IPS-15b (cell line): ENCODE measurements at regions not wholly inside any gene's neighbourhood (a gene's known extent, or its start where the extent isn't known, plus 50 kb on each side); places are given as distances from the start of the nearest gene placed in this dataset.

ENCODE experiments used
- H3K27me3 ChIP-seq: one replicate; pipeline ENCODE4 v1.6.1; 2013; ENCODE audit warnings: low read length; ENCODE audit not compliant: control insufficient read depth, insufficient read depth
- H3K36me3 ChIP-seq: one replicate; pipeline ENCODE4 v1.6.1; 2013; ENCODE audit warnings: low read length; ENCODE audit not compliant: control insufficient read depth, insufficient read depth
- H3K4me1 ChIP-seq: one replicate; pipeline ENCODE4 v1.6.1; 2013; ENCODE audit warnings: mild to moderate bottlenecking, low read length; ENCODE audit not compliant: control insufficient read depth, insufficient read depth
- H3K4me3 ChIP-seq: one replicate; pipeline ENCODE4 v1.5.1; 2013; ENCODE audit warnings: low read depth, low read length
- H3K9ac ChIP-seq: one replicate; pipeline ENCODE4 v1.6.1; 2013; ENCODE audit warnings: low read depth, mild to moderate bottlenecking, low read length
- H3K9me3 ChIP-seq: one replicate; pipeline ENCODE4 v1.6.1; 2013; ENCODE audit warnings: mild to moderate bottlenecking, low read length; ENCODE audit not compliant: control insufficient read depth, insufficient read depth

- Histone ChIP-seq H3K9me3 (no peaks in the 10 kb centered on the region), H3K4me3 (no peak overlapping the region), H3K9ac (no peak overlapping the region), H3K4me1 (peaks cover 5% of the 10 kb centered on the region), H3K27me3 (no peaks in the 10 kb centered on the region), H3K36me3 (no peaks in the 10 kb centered on the region)
Measured at GRCh38 chr13:40496035-40496810, 170.2 kb downstream of the FOXO1 start.

- no peak overlapping the region for H3K4me3 ChIP-seq
- H3K36me3 ChIP-seq, result no peaks in the 10 kb centered on the region
- peaks cover 5% of the 10 kb centered on the region for H3K4me1 ChIP-seq
- H3K9ac ChIP-seq, result no peak overlapping the region
- H3K9me3 ChIP-seq, result no peaks in the 10 kb centered on the region
- H3K27me3 ChIP-seq, result no peaks in the 10 kb centered on the region
Measured at GRCh38 chr13:40498461-40498860, 168.0 kb downstream of the FOXO1 start.

- Histone ChIP-seq H3K4me3 (no peak overlapping the region), H3K27me3 (no peaks in the 10 kb centered on the region), H3K9ac (no peak overlapping the region), H3K9me3 (no peaks in the 10 kb centered on the region), H3K4me1 (no peaks in the 10 kb centered on the region), H3K36me3 (no peaks in the 10 kb centered on the region)
Measured at GRCh38 chr13:40502236-40502635, 164.2 kb downstream of the FOXO1 start.

GRCh38 chr13:40503011-40503410 lies 163.4 kb downstream of the FOXO1 start:
- Histone ChIP-seq H3K4me3 (no peak overlapping the region), H3K9ac (no peak overlapping the region), H3K36me3 (no peaks in the 10 kb centered on the region), H3K9me3 (no peaks in the 10 kb centered on the region), H3K27me3 (no peaks in the 10 kb centered on the region), H3K4me1 (no peaks in the 10 kb centered on the region)

GRCh38 chr13:40503966-40504591 lies 162.4 kb downstream of the FOXO1 start:
- no peaks in the 10 kb centered on the region for H3K36me3 ChIP-seq
- H3K9me3 ChIP-seq, result no peaks in the 10 kb centered on the region
- no peak overlapping the region for H3K4me3 ChIP-seq
- no peaks in the 10 kb centered on the region for H3K27me3 ChIP-seq
- no peaks in the 10 kb centered on the region for H3K4me1 ChIP-seq
- no peak overlapping the region for H3K9ac ChIP-seq

- no peaks in the 10 kb centered on the region for H3K27me3 ChIP-seq
- no peak overlapping the region for H3K9ac ChIP-seq
- H3K4me3 ChIP-seq, result no peak overlapping the region
- no peaks in the 10 kb centered on the region for H3K4me1 ChIP-seq
- no peaks in the 10 kb centered on the region for H3K9me3 ChIP-seq
- H3K36me3 ChIP-seq, result no peaks in the 10 kb centered on the region
Measured at GRCh38 chr13:40504641-40505040, 161.8 kb downstream of the FOXO1 start.

- H3K9ac ChIP-seq, result no peak overlapping the region
- H3K9me3 ChIP-seq, result no peaks in the 10 kb centered on the region
- no peaks in the 10 kb centered on the region for H3K36me3 ChIP-seq
- no peak overlapping the region for H3K4me3 ChIP-seq
- no peaks in the 10 kb centered on the region for H3K4me1 ChIP-seq
- H3K27me3 ChIP-seq, result no peaks in the 10 kb centered on the region
Measured at GRCh38 chr13:40505196-40505595, 161.2 kb downstream of the FOXO1 start.
